Osteoblast (primary cell): ENCODE measurements at regions not wholly inside any gene's neighbourhood (a gene's known extent, or its start where the extent isn't known, plus 50 kb on each side); places are given as distances from the start of the nearest gene placed in this dataset.
"Not testable (repeated sequence)": the region's sequence is repeated elsewhere in the genome, so short reads cannot be mapped to it uniquely, and the experiment has no call there.

ENCODE experiments used
- DNase-seq: peaks from one replicate; pipeline ENCODE4 v3.0.0; 2011; ENCODE audit warnings: low spot score, mixed read lengths; ENCODE audit not compliant: insufficient read length; ENCODE audit errors: missing footprints
- H2AFZ ChIP-seq: 2 replicates; pipeline ENCODE4 v1.6.0; 2011; ENCODE audit warnings: mild to moderate bottlenecking, low read length
- H3K27ac ChIP-seq: 2 replicates; pipeline ENCODE4 v1.5.1; 2011; ENCODE audit warnings: mild to moderate bottlenecking, low read depth, low read length, moderate library complexity
- H3K27me3 ChIP-seq: 2 replicates; pipeline ENCODE4 v1.6.0; 2012; ENCODE audit warnings: mild to moderate bottlenecking, control low read depth, inconsistent platforms, low read length, moderate library complexity; ENCODE audit not compliant: insufficient read depth
- H3K36me3 ChIP-seq: 2 replicates; pipeline ENCODE4 v1.5.1; 2011; ENCODE audit warnings: mild to moderate bottlenecking, low read length, control low read depth, moderate library complexity; ENCODE audit not compliant: insufficient read depth
- H3K4me1 ChIP-seq: 2 replicates; pipeline ENCODE4 v1.5.1; 2011; ENCODE audit warnings: mild to moderate bottlenecking, low read length, control low read depth, moderate library complexity; ENCODE audit not compliant: insufficient read depth
- H3K4me2 ChIP-seq: 2 replicates; pipeline ENCODE4 v1.6.0; 2011; ENCODE audit warnings: mild to moderate bottlenecking, low read length; ENCODE audit not compliant: insufficient read depth
- H3K4me3 ChIP-seq: fragments of 200-600 bp; sonication (generic); 3 replicates; pipeline ENCODE4 v1.5.1; 2012; ENCODE audit warnings: mild to moderate bottlenecking, low read length, inconsistent platforms; ENCODE audit not compliant: insufficient read depth
- H3K79me2 ChIP-seq: 2 replicates; pipeline ENCODE4 v1.6.0; 2012; ENCODE audit warnings: mild to moderate bottlenecking, low read length, control low read depth, inconsistent platforms; ENCODE audit not compliant: insufficient read depth
- H3K9me3 ChIP-seq: 2 replicates; pipeline ENCODE4 v1.5.1; 2011; ENCODE audit warnings: low read depth, low read length, control low read depth
- H4K20me1 ChIP-seq: 2 replicates; pipeline ENCODE4 v1.6.0; 2012; ENCODE audit warnings: mild to moderate bottlenecking, low read length, control low read depth; ENCODE audit not compliant: insufficient read depth
- TF ChIP-seq, protein P1 (sequence below): IDR thresholded peaks from 2 replicates; pipeline ENCODE4 v1.5.1; 2011; ENCODE audit warnings: mild to moderate bottlenecking, low read depth, low read length, moderate library complexity; ENCODE audit errors: extremely low read depth

DNA sequence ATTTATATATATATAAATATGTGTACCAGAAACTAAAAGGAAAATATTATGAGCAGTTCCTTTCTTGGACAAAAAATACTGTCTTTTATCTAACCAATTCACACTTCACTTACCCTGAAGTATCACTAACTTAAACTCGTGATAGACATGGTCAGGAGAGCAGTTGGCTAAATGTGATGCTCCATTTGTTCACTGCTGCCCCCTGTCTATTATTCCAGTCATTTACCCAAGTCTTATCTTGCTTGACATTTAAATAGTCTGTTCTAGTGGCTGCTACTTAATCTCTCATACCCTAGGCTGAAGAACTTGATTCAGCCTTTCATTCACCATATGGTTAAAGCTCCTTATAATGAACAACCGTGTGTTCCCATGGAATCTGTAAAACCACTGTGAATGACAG, 789.6 kb upstream of the EYS start:
- H3K79me2 ChIP-seq: no peaks in the 10 kb centered on the region
- H3K4me3 ChIP-seq: no peak overlapping the region
- H3K9me3 ChIP-seq: no peaks in the 10 kb centered on the region
- H3K27ac ChIP-seq: no peak overlapping the region
- no peaks in the 10 kb centered on the region for H3K36me3 ChIP-seq
- no peaks in the 10 kb centered on the region for H3K27me3 ChIP-seq
- DNase-seq: no peak
- TF ChIP-seq, protein P1, sequence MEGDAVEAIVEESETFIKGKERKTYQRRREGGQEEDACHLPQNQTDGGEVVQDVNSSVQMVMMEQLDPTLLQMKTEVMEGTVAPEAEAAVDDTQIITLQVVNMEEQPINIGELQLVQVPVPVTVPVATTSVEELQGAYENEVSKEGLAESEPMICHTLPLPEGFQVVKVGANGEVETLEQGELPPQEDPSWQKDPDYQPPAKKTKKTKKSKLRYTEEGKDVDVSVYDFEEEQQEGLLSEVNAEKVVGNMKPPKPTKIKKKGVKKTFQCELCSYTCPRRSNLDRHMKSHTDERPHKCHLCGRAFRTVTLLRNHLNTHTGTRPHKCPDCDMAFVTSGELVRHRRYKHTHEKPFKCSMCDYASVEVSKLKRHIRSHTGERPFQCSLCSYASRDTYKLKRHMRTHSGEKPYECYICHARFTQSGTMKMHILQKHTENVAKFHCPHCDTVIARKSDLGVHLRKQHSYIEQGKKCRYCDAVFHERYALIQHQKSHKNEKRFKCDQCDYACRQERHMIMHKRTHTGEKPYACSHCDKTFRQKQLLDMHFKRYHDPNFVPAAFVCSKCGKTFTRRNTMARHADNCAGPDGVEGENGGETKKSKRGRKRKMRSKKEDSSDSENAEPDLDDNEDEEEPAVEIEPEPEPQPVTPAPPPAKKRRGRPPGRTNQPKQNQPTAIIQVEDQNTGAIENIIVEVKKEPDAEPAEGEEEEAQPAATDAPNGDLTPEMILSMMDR: no peak
- H4K20me1 ChIP-seq: no peaks in the 10 kb centered on the region
- no peak overlapping the region for H3K4me2 ChIP-seq
- no peak overlapping the region for H2AFZ ChIP-seq
- H3K4me1 ChIP-seq: no peaks in the 10 kb centered on the region

DNA sequence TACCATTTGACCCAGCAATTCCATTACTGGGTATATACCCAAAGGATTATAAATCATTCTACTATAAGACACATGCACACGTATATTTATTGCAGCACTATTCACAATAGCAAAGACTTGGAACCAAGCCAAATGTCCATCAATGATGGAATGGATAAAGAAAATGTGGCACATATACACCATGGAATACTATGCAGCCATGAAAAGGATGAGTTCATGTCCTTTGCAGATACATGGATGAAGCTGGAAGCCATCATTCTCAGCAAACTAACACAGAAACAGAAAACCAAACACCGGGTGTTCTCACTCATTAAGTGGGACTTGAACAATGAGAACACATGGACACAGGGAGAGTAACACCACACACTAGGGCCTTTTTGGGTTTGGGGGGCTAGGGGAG, 787.6 kb upstream of the EYS start:
- not testable (repeated sequence) for H3K36me3 ChIP-seq, H3K27me3 ChIP-seq, H3K4me3 ChIP-seq, H3K4me2 ChIP-seq, H3K4me1 ChIP-seq, H3K27ac ChIP-seq, H3K9me3 ChIP-seq, H4K20me1 ChIP-seq, H2AFZ ChIP-seq, H3K79me2 ChIP-seq, DNase-seq

DNA sequence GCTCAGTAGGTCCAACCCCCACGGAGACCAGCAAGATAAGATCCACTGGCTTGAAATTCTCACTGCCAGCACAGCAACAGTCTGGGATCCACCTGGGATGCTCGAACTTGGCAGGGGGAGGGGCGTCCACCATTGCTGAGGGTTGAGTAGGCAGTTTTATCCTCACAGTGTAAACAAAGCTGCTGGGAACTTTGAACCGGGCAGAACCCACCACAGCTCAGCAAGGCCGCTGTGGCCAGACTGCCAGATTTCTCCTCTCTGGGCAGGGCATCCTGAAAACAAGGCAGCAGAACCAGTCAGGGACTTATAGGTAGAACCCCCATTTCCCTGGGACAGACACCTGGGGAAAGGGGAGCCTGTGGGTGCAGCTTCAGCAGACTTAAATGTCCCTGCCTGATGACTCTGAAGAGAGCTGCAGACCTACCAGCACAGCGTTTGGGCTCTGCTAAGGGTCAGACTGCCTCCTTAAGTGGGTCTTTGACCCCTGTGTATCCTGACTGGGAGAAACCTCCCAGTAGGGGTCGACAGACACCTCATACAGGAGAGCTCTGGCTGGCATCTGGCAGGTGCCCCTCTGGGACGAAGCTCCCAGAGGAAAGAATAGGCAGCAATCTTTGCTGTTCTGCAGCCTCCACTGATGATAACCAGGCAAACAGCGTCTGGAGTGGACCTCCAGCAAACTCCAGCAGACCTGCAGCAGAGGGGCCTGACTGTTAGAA, 782.4 kb upstream of the EYS start:
- Histone ChIP-seq H3K4me2 (no peak overlapping the region), H3K79me2 (no peaks in the 10 kb centered on the region), H2AFZ (no peak overlapping the region), H3K27ac (no peak overlapping the region), H3K4me1 (no peaks in the 10 kb centered on the region), H3K36me3 (no peaks in the 10 kb centered on the region), H3K27me3 (no peaks in the 10 kb centered on the region), H3K4me3 (no peak overlapping the region), H4K20me1 (no peaks in the 10 kb centered on the region), H3K9me3 (no peaks in the 10 kb centered on the region)
- peak; percentile 3 for DNase-seq
- TF ChIP-seq, protein P1: no peak

DNA sequence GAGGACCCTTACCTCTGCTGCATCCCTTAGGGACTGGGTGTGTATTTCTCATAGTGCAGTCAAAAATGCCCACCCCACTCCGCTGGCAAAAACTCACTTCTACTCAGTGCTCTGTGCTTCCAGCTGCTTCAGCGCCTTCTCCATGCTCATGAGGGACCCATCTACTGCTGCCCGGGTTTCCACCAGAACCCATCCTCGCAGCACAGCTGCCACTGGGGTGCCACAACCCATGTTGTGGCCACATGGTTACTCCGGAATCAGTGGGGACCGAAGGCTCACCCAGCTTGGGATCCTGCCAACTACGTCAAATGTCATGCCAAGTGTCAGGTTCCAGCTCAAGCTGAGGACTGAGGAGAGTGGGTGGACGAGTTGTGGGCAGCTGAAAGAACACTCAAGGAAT, 774.2 kb upstream of the EYS start:
- no peaks in the 10 kb centered on the region for H3K79me2 ChIP-seq
- H3K9me3 ChIP-seq: peaks cover 5% of the 10 kb centered on the region
- H2AFZ ChIP-seq: no peak overlapping the region
- no peaks in the 10 kb centered on the region for H3K4me1 ChIP-seq
- H3K27ac ChIP-seq: no peak overlapping the region
- H3K36me3 ChIP-seq: no peaks in the 10 kb centered on the region
- no peak overlapping the region for H3K4me3 ChIP-seq
- H3K27me3 ChIP-seq: no peaks in the 10 kb centered on the region
- H4K20me1 ChIP-seq: no peaks in the 10 kb centered on the region
- TF ChIP-seq, protein P1: no peak
- no peak overlapping the region for H3K4me2 ChIP-seq
- no peak for DNase-seq
